ENCODE measurements at regions not wholly inside any gene's neighbourhood (a gene's known extent, or its start where the extent isn't known, plus 50 kb on each side); places are given as distances from the start of the nearest gene placed in this dataset.
A peak's percentile ranks its signal among the peaks of the same experiment; 100 is the strongest.

DNA sequence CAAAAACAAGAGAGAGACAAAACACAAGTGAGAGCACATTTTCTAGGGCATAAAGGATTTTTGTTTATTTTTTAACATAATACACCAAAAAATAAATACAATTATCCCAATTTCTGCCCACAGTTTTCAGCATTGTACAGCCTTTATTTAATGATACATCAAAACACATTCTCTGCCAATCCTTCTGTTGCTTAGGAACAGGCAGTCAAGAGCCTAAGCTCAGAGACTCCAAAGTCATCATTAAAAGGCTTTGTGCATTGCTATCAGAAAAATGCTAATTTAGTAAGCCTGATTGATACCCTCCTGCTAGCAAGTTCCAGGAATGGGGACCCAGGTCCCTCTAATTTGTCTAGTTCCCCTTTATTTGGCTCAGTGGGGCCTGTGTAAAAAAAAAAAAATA, 536.5 kb downstream of the RPS29 start:
- H3K9me3 Mint-ChIP-seq, result peaks cover 5% of the 10 kb centered on the region
- Histone ChIP-seq H3K9me3 (ENCODE audit: low read depth) (no peaks in the 10 kb centered on the region), H3K4me2 (no peak overlapping the region), H4K20me1 (ENCODE audit: low read depth) (no peaks in the 10 kb centered on the region), H3K27ac (no peak overlapping the region), H3K4me3 (no peak overlapping the region), H3F3A (ENCODE audit: low read depth) (no peaks in the 10 kb centered on the region), H3K9ac (no peak overlapping the region), H3K79me2 (ENCODE audit: low read depth) (no peaks in the 10 kb centered on the region), H3K4me1 (no peaks in the 10 kb centered on the region), H2AFZ (replicated peaks) (no peak overlapping the region), H3K36me3 (no peaks in the 10 kb centered on the region), H3K27me3 (no peaks in the 10 kb centered on the region)
- DNase-seq (ENCODE audit: low spot score), result no peak
- peaks cover 45% of the 10 kb centered on the region for H3K4me1 Mint-ChIP-seq
- H3K4me3 Mint-ChIP-seq, result no peak overlapping the region
- peak overlapping the region; percentile 67 for H3K27ac Mint-ChIP-seq
- peaks cover 3% of the 10 kb centered on the region for H3K36me3 Mint-ChIP-seq
- H3K27me3 Mint-ChIP-seq (ENCODE audit: insufficient read depth, low read depth), result no peaks in the 10 kb centered on the region
- no peak for TF ChIP-seq CTCF (IDR thresholded peaks at IDR 0.05)
- no peak for TF ChIP-seq EZH2phosphoT487 (IDR thresholded peaks at IDR 0.05)

GRCh38 chr14:49044981-49045380, 541.2 kb downstream of the RPS29 start:
- TF ChIP-seq CTCF (IDR thresholded peaks at IDR 0.05) (no peak), EZH2phosphoT487 (IDR thresholded peaks at IDR 0.05) (no peak), EZH2 (IDR thresholded peaks at IDR 0.05) (no peak)
- peak overlapping the region; percentile 8 for H2AFZ ChIP-seq (replicated peaks)
- no peaks in the 10 kb centered on the region for H3F3A ChIP-seq (ENCODE audit: low read depth)
- Mint-ChIP-seq H3K4me1 (peaks cover 21% of the 10 kb centered on the region), H3K9me3 (peaks cover 5% of the 10 kb centered on the region), H3K4me3 (no peak overlapping the region), H3K36me3 (peaks cover 3% of the 10 kb centered on the region), H3K27me3 (ENCODE audit: insufficient read depth, low read depth) (no peaks in the 10 kb centered on the region), H3K27ac (no peak overlapping the region)
- H3K9ac ChIP-seq, result no peak overlapping the region
- H4K20me1 ChIP-seq (ENCODE audit: low read depth), result no peaks in the 10 kb centered on the region
- H3K4me3 ChIP-seq, result no peak overlapping the region
- no peaks in the 10 kb centered on the region for H3K27me3 ChIP-seq
- no peaks in the 10 kb centered on the region for H3K9me3 ChIP-seq (ENCODE audit: low read depth)
- no peaks in the 10 kb centered on the region for H3K79me2 ChIP-seq (ENCODE audit: low read depth)
- H3K36me3 ChIP-seq, result no peaks in the 10 kb centered on the region
- H3K27ac ChIP-seq, result no peak overlapping the region
- no peak overlapping the region for H3K4me2 ChIP-seq
- no peaks in the 10 kb centered on the region for H3K4me1 ChIP-seq
- no peak for DNase-seq (ENCODE audit: low spot score)

DNA sequence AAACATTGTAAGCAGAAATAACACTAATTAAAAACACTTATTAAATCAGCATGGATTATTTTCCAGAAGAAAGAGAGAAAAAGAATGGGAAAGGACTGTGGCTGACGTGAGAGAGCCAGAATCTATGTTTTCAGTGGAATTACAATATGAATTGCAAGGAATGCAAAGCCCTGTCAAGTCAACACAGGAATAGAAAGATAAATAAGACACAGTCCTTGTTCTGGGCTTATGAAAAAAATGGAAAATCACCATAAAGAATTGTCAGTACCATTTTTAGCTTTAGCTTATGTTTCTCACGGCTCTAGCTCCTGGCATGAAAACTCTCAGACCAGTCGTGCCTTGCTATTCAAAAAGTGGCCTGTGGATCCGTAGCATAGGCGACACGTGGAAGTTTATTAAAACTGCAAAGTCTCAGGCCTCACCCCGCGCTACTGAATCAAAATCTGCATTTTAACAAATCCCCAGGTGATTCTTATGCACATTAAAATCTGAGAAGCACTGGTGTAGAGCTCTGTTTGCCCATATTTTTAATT, 549.1 kb downstream of the RPS29 start:
- Histone ChIP-seq H3K4me2 (no peak overlapping the region), H3K4me3 (no peak overlapping the region), H3F3A (ENCODE audit: low read depth) (no peaks in the 10 kb centered on the region), H2AFZ (replicated peaks) (no peak overlapping the region), H3K27me3 (no peaks in the 10 kb centered on the region), H4K20me1 (ENCODE audit: low read depth) (no peaks in the 10 kb centered on the region), H3K79me2 (ENCODE audit: low read depth) (no peaks in the 10 kb centered on the region), H3K4me1 (peaks cover 3% of the 10 kb centered on the region), H3K36me3 (no peaks in the 10 kb centered on the region), H3K9ac (no peak overlapping the region), H3K27ac (no peak overlapping the region), H3K9me3 (ENCODE audit: low read depth) (no peaks in the 10 kb centered on the region)
- Mint-ChIP-seq H3K9me3 (no peaks in the 10 kb centered on the region), H3K36me3 (no peaks in the 10 kb centered on the region), H3K27me3 (ENCODE audit: insufficient read depth, low read depth) (no peaks in the 10 kb centered on the region), H3K4me3 (no peak overlapping the region), H3K4me1 (peaks cover 18% of the 10 kb centered on the region), H3K27ac (no peak overlapping the region)
- TF ChIP-seq CTCF (IDR thresholded peaks at IDR 0.05), result no peak
- no peak for TF ChIP-seq EZH2 (IDR thresholded peaks at IDR 0.05)
- TF ChIP-seq EZH2phosphoT487 (IDR thresholded peaks at IDR 0.05), result no peak
- no peak for DNase-seq (ENCODE audit: low spot score)

Measured in neural progenitor cell (in vitro differentiated cells).